ENCODE measurements at regions not wholly inside any gene's neighbourhood (a gene's known extent, or its start where the extent isn't known, plus 50 kb on each side); places are given as distances from the start of the nearest gene placed in this dataset.

- H3K9me1 ChIP-seq (replicated peaks; ENCODE audit: control insufficient read depth, extremely low read depth, insufficient read depth, low read length), result no peaks in the 10 kb centered on the region
- no peaks in the 10 kb centered on the region for H3K79me2 ChIP-seq (ENCODE audit: control insufficient read depth, insufficient read depth, low read length)
- no peak overlapping the region for H3K4me3 ChIP-seq (replicated peaks in 1 of 3; ENCODE audit: insufficient read depth in 1 of 3, low read depth in 1 of 3, low read length in 3 of 3)
- no peaks in the 10 kb centered on the region for H3K27me3 ChIP-seq (ENCODE audit: control insufficient read depth in 2 of 2, insufficient read depth in 2 of 2, low read length in 2 of 2)
- dilution Hi-C loops (cut with MboI; ENCODE audit: extremely low pct_ligation_motif_present, low sequenced_read_pairs) (no loop called here), intact Hi-C loops (cut with micrococcal nuclease) (no loop called here)
- H3K9me3 ChIP-seq (replicated peaks; ENCODE audit: control insufficient read depth, insufficient read depth, low read length), result peaks cover 4% of the 10 kb centered on the region
- POLR2A ChIA-PET, result no interaction called here
- no peaks in the 10 kb centered on the region for H3K36me3 ChIP-seq (ENCODE audit: control insufficient read depth in 2 of 2, extremely low read depth in 1 of 2, insufficient read depth in 2 of 2, low read length in 2 of 2)
- H3K9ac ChIP-seq (replicated peaks; ENCODE audit: extremely low read depth, insufficient read depth, low read length), result no peak overlapping the region
- FAIRE-seq, result no peak
- no peak overlapping the region for H2AFZ ChIP-seq (ENCODE audit: low read depth, low read length)
- TF ChIP-seq POLR2AphosphoS5 (IDR thresholded peaks at IDR 0.05; ENCODE audit: insufficient read depth, low read depth, low read length) (no peak), JUN (IDR thresholded peaks at IDR 0.05; ENCODE audit: borderline replicate concordance, insufficient read depth, insufficient read length, low read depth) (no peak), MYC (IDR thresholded peaks at IDR 0.05; ENCODE audit: low read depth, low read length) (no peak), FOS (IDR thresholded peaks at IDR 0.05; ENCODE audit: borderline replicate concordance, insufficient read depth, low read length) (no peak)
- DNase-seq (ENCODE audit: low read depth, low spot score), result no peak
- CTCF ChIA-PET, result no interaction called here
- no peak overlapping the region for H3K27ac ChIP-seq (ENCODE audit: insufficient read depth, low read depth, low read length)
- no TSS peak for BruUV-seq (replicated peaks)
- no peaks in the 10 kb centered on the region for H4K20me1 ChIP-seq (replicated peaks; ENCODE audit: control insufficient read depth, extremely low read depth, insufficient read depth, low read length)
- H3K4me1 ChIP-seq (ENCODE audit: control insufficient read depth, extremely low read depth, insufficient read depth, low read length), result no peaks in the 10 kb centered on the region
- no peak overlapping the region for H3K4me2 ChIP-seq (ENCODE audit: insufficient read depth, low read length)
Observed at GRCh38 chr17:72011561-72011960, 109.3 kb upstream of the SOX9 start.

GRCh38 chr17:72021417-72022041 is 99.3 kb upstream of the SOX9 start:
- Histone ChIP-seq H4K20me1 (replicated peaks; ENCODE audit: control insufficient read depth, extremely low read depth, insufficient read depth, low read length) (no peaks in the 10 kb centered on the region), H3K4me1 (ENCODE audit: control insufficient read depth, extremely low read depth, insufficient read depth, low read length) (no peaks in the 10 kb centered on the region), H3K27ac (ENCODE audit: insufficient read depth, low read depth, low read length) (no peak overlapping the region), H3K9ac (replicated peaks; ENCODE audit: extremely low read depth, insufficient read depth, low read length) (no peak overlapping the region), H3K79me2 (ENCODE audit: control insufficient read depth, insufficient read depth, low read length) (no peaks in the 10 kb centered on the region), H3K36me3 (ENCODE audit: control insufficient read depth in 2 of 2, extremely low read depth in 1 of 2, insufficient read depth in 2 of 2, low read length in 2 of 2) (no peaks in the 10 kb centered on the region), H2AFZ (ENCODE audit: low read depth, low read length) (no peak overlapping the region), H3K9me1 (replicated peaks; ENCODE audit: control insufficient read depth, extremely low read depth, insufficient read depth, low read length) (no peaks in the 10 kb centered on the region), H3K4me2 (ENCODE audit: insufficient read depth, low read length) (no peak overlapping the region), H3K27me3 (ENCODE audit: control insufficient read depth in 2 of 2, insufficient read depth in 2 of 2, low read length in 2 of 2) (no peaks in the 10 kb centered on the region), H3K4me3 (replicated peaks in 1 of 3; ENCODE audit: insufficient read depth in 1 of 3, low read depth in 1 of 3, low read length in 3 of 3) (no peak overlapping the region), H3K9me3 (replicated peaks; ENCODE audit: control insufficient read depth, insufficient read depth, low read length) (peaks cover 5% of the 10 kb centered on the region)
- TF ChIP-seq POLR2A (IDR thresholded peaks at IDR 0.05; ENCODE audit: low read depth, low read length), result no peak
- no peak for TF ChIP-seq FOS (IDR thresholded peaks at IDR 0.05; ENCODE audit: borderline replicate concordance, insufficient read depth, low read length)
- no peak for TF ChIP-seq EZH2 (IDR thresholded peaks at IDR 0.05; ENCODE audit: borderline replicate concordance, low read depth, low read length, severe bottlenecking)
- TF ChIP-seq MYC (IDR thresholded peaks at IDR 0.05; ENCODE audit: low read depth, low read length), result no peak
- TF ChIP-seq JUN (IDR thresholded peaks at IDR 0.05; ENCODE audit: borderline replicate concordance, insufficient read depth, insufficient read length, low read depth), result no peak
- TF ChIP-seq POLR2AphosphoS5 (IDR thresholded peaks at IDR 0.05; ENCODE audit: insufficient read depth, low read depth, low read length), result no peak
- TF ChIP-seq, protein P1, sequence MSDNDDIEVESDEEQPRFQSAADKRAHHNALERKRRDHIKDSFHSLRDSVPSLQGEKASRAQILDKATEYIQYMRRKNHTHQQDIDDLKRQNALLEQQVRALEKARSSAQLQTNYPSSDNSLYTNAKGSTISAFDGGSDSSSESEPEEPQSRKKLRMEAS (IDR thresholded peaks at IDR 0.05; ENCODE audit: insufficient read depth, insufficient read length), result no peak
- TF ChIP-seq, protein P2, sequence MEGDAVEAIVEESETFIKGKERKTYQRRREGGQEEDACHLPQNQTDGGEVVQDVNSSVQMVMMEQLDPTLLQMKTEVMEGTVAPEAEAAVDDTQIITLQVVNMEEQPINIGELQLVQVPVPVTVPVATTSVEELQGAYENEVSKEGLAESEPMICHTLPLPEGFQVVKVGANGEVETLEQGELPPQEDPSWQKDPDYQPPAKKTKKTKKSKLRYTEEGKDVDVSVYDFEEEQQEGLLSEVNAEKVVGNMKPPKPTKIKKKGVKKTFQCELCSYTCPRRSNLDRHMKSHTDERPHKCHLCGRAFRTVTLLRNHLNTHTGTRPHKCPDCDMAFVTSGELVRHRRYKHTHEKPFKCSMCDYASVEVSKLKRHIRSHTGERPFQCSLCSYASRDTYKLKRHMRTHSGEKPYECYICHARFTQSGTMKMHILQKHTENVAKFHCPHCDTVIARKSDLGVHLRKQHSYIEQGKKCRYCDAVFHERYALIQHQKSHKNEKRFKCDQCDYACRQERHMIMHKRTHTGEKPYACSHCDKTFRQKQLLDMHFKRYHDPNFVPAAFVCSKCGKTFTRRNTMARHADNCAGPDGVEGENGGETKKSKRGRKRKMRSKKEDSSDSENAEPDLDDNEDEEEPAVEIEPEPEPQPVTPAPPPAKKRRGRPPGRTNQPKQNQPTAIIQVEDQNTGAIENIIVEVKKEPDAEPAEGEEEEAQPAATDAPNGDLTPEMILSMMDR (IDR thresholded peaks at IDR 0.05; ENCODE audit: extremely low read depth in 1 of 2, insufficient read depth in 1 of 2, low read depth in 1 of 2, low read length in 2 of 2), result no peak
- no peak for TF ChIP-seq GATA2 (IDR thresholded peaks at IDR 0.05; ENCODE audit: insufficient read depth, insufficient read length, low read depth, low read length)
- ChIA-PET POLR2A (no interaction called here), CTCF (no interaction called here)
- intact Hi-C loops (cut with micrococcal nuclease), result no loop called here
- BruUV-seq (replicated peaks), result no TSS peak
- dilution Hi-C loops (cut with MboI; ENCODE audit: extremely low pct_ligation_motif_present, low sequenced_read_pairs), result no loop called here
- DNase-seq (ENCODE audit: low read depth, low spot score) (no peak), FAIRE-seq (no peak)

Measured in endothelial cell of umbilical vein (primary cell).